ENCODE measurements at regions not wholly inside any gene's neighbourhood (a gene's known extent, or its start where the extent isn't known, plus 50 kb on each side); places are given as distances from the start of the nearest gene placed in this dataset.

GRCh38 chr13:47459512-47459911 lies 541.6 kb downstream of the SUCLA2 start:
- TF ChIP-seq CTCF (IDR thresholded peaks at IDR 0.05) (peak in 1 of 3 experiments; percentile 20), POLR2A (IDR thresholded peaks at IDR 0.05; ENCODE audit: low read depth) (no peak), POLR2AphosphoS5 (IDR thresholded peaks at IDR 0.05) (no peak)

All from esophagus muscularis mucosa (tissue), 3 donors.